ENCODE measurements at regions not wholly inside any gene's neighbourhood (a gene's known extent, or its start where the extent isn't known, plus 50 kb on each side); places are given as distances from the start of the nearest gene placed in this dataset.
"Not testable (repeated sequence)": the region's sequence is repeated elsewhere in the genome, so short reads cannot be mapped to it uniquely, and the experiment has no call there.

DNA sequence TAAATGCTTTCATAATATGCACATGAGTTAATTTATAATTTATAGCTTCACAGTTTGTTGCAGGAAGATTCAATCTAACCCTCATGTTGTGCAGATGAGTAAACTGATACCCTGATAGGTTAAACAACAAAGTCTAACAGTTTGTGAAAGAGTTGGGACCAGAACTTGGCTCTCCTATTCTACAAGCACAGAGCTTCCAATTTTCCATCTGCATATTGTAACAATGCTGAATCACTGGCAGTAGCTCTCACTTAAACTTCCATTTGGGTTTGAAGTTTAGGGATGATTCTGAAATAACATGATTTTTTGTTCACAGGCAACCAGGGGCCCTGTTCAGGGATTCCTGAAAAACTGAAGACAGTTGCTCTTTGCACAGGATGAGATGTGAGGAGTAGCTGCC, 179.3 kb downstream of the XPNPEP1 start:
- no peak overlapping the region for H3K27ac Mint-ChIP-seq
- no peaks in the 10 kb centered on the region for H3K4me1 Mint-ChIP-seq
- H3K36me3 Mint-ChIP-seq = no peaks in the 10 kb centered on the region
- peaks cover 4 to 6% (median 4%) of the 10 kb centered on the region in 3 donors for H3K27me3 Mint-ChIP-seq (ENCODE audit: low read depth in 3 of 3)
- no peak overlapping the region for H3K4me3 Mint-ChIP-seq
- DNase-seq = no peak
- no peaks in the 10 kb centered on the region for H3K9me3 Mint-ChIP-seq

DNA sequence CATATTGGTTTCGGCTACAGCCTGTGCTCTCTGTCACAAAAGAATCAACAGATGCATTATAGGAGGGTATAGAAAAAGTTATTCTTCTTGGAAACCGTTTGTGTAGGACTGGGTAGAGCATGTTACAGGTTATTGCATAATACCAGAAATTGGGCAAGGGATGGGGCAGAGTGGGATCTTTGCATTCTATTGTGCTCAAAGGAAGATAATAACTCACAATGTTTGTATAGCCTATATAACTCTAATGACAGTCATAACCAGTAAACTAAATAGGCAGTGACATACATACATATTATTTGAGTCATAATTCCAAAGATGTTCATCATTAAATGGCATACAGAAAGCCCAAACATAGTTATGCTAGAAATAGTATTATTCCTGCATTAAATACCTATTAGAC, 179.7 kb downstream of the XPNPEP1 start:
- Mint-ChIP-seq H3K4me1 (no peaks in the 10 kb centered on the region), H3K27me3 (ENCODE audit: low read depth in 3 of 3) (peaks cover 4 to 9% (median 4%) of the 10 kb centered on the region in 3 donors), H3K36me3 (no peaks in the 10 kb centered on the region), H3K9me3 (no peaks in the 10 kb centered on the region), H3K27ac (no peak overlapping the region), H3K4me3 (no peak overlapping the region)
- DNase-seq = no peak

DNA sequence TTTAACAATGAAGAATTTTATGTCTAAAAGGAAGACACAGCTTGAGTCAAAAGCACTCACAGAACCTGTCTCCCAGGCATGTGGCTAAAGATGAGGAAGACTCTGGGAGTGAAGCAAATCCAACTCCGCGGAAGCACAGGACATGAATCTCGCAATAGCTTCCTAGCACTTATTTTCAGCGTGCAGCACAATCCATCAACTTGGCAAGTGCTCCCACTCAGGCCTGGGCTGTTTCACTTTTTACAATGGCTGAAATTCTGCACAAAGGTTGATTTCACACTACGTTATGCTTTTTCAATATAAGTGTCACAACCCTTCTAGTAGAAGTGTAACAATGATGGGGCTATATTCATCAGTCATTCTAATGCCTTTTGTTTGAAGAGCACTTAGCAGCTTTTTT, 180.2 kb downstream of the XPNPEP1 start:
- no peaks in the 10 kb centered on the region for H3K36me3 Mint-ChIP-seq
- H3K27me3 Mint-ChIP-seq (ENCODE audit: low read depth in 3 of 3) = peaks cover 4 to 9% (median 4%) of the 10 kb centered on the region in 3 donors
- H3K27ac Mint-ChIP-seq = no peak overlapping the region
- H3K4me3 Mint-ChIP-seq = no peak overlapping the region
- DNase-seq = no peak
- H3K4me1 Mint-ChIP-seq = no peaks in the 10 kb centered on the region
- H3K9me3 Mint-ChIP-seq = no peaks in the 10 kb centered on the region

DNA sequence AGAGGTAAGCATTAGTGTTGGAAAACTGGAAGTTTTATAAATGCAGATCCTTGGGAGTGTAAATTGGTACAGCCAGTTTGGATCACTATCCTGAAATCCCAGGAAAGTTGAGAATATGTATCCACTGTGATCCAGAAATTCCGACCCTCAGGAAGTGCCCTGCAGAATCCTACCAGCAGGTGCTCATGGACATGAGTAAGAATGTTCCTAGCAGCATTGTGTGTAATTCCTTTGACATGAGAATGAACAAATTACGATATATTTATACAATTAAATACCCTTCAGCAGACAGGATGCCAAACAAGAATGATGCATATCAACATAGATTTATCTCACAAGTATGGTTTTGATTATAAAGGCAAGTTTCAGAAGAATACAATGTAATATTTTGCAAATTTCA, 181.6 kb downstream of the XPNPEP1 start:
- Mint-ChIP-seq H3K4me1 (no peaks in the 10 kb centered on the region), H3K27me3 (ENCODE audit: low read depth in 3 of 3) (peaks cover 4 to 8% (median 4%) of the 10 kb centered on the region in 3 donors), H3K27ac (no peak overlapping the region), H3K9me3 (no peaks in the 10 kb centered on the region), H3K4me3 (no peak overlapping the region), H3K36me3 (no peaks in the 10 kb centered on the region)
- DNase-seq = no peak

DNA sequence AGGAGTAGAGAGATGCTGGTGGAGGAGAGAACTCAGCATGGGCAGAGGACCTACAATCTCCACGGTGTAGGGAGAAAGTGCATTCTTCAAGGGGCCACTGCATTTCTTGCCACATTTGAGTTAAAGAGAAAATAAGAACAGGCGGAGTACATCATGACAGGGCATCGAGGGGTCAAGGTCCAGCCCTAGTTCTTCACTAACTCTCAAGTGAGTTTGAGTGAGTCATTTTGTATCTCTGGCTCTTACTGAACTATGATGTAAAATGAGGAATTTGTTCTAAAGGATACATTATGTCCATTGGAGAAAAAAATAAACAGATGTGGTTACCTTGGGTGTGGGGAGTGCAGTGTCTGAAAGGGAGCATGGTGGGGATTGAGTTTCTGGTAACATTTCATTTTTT, 182.9 kb downstream of the XPNPEP1 start:
- Mint-ChIP-seq H3K4me3 (no peak overlapping the region), H3K27ac (no peak overlapping the region), H3K9me3 (no peaks in the 10 kb centered on the region), H3K27me3 (ENCODE audit: low read depth in 3 of 3) (peaks cover 2 to 8% (median 4%) of the 10 kb centered on the region in 3 donors), H3K4me1 (no peaks in the 10 kb centered on the region), H3K36me3 (no peaks in the 10 kb centered on the region)
- DNase-seq = no peak

DNA sequence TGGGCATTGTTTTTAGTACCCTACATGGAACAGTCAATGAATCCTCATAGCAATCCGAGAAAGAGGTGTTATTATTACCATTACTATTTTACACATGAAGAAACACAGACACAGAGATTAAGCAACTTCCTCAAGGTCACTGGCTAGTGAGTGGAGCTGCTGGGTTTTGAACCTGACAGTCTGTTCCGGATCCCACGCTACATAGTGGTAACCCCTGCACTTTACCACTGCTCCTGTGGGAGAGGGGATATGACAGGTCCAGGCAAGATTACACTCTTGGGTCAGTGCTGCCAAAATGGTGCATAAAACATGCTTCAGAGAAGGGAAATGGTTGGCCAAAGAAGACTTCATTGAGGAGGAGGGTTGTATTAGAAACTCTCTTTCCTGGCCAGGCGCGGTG, 185.7 kb downstream of the XPNPEP1 start:
- no peaks in the 10 kb centered on the region for H3K36me3 Mint-ChIP-seq
- H3K27ac Mint-ChIP-seq = no peak overlapping the region
- no peaks in the 10 kb centered on the region for H3K4me1 Mint-ChIP-seq
- no peak for DNase-seq
- H3K27me3 Mint-ChIP-seq (ENCODE audit: low read depth in 3 of 3) = peaks cover 0 to 8% (median 4%) of the 10 kb centered on the region in 3 donors
- no peaks in the 10 kb centered on the region for H3K9me3 Mint-ChIP-seq
- no peak overlapping the region for H3K4me3 Mint-ChIP-seq

DNA sequence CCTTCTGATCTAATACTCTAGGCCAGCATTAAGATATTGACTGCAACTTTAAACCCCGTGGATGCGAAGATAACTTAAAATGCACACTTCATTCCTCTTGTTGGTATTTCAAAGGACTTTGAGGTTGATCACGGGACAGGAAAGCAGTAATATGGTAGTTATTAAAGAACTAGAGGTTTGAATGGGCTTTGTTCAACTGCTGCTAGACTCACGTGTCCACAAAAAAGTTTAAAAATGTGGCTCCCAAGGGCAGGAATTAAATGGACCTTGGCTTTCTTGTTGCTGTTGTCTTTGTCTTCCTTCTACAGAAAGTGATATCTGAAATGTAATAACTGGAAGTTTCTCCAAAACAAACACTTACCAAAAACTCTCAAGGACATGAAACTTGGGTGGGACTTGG, 186.3 kb downstream of the XPNPEP1 start:
- Mint-ChIP-seq H3K27ac (no peak overlapping the region), H3K9me3 (no peaks in the 10 kb centered on the region), H3K36me3 (no peaks in the 10 kb centered on the region), H3K27me3 (ENCODE audit: low read depth in 3 of 3) (peaks cover 0 to 7% (median 2%) of the 10 kb centered on the region in 3 donors), H3K4me3 (no peak overlapping the region), H3K4me1 (no peaks in the 10 kb centered on the region)
- DNase-seq = no peak

DNA sequence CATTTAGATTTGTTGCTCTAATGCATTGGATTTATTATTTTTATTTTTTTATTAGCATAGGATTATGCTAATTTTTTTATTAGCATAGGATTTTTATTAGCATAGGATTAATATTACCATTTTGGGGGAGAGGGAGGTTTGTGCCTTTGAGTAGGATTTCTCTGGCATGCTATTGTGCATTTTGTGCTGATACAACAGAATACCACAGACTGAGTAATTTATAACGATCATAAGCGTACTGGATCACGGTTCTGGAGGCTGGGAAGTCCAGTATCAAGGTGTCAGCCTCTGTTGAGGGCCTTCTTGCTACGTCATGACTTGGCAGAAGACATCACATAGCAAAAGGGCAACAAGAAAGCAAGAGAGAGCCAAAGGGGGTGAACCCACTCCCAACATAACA, 187.5 kb downstream of the XPNPEP1 start:
- no peak overlapping the region for H3K27ac Mint-ChIP-seq
- H3K27me3 Mint-ChIP-seq (ENCODE audit: low read depth in 3 of 3) = peaks cover 0 to 5% (median 0%) of the 10 kb centered on the region in 3 donors
- H3K36me3 Mint-ChIP-seq = no peaks in the 10 kb centered on the region
- H3K4me3 Mint-ChIP-seq = no peak overlapping the region
- H3K4me1 Mint-ChIP-seq = no peaks in the 10 kb centered on the region
- H3K9me3 Mint-ChIP-seq = no peaks in the 10 kb centered on the region
- DNase-seq = no peak

DNA sequence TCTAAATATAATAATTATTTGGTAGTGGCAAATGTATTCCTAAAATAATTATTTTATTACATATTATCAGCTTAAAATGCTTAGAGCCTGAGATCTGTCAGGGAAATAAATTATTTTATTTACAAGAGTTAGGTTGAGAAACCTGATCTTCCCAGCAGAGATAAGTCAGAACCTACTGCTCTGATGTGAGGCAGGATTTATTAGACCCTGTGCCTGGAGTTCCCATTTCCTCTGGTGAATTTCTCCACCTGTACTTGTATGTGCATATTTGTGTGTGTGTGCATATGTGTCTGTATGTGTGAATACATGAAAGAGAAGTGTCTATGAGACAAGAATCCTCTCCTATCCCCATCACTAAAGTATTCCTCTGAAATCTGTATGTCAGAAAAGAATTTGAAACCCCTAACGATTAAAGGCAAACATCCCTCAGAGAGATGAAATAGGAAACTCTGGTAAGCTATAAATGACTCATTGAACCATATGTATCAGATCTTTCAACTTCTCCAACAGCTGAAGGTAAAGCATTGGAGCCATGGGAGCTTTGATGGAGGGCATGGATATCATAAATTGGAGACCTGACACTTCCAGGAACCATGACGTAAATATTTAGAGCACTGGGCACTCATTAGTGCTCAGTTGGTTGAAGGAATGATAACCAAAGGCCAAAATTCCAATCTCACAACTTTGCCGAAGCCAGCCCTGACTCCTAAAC, 190.9 kb downstream of the XPNPEP1 start:
- peaks cover 0 to 5% (median 0%) of the 10 kb centered on the region in 3 donors for H3K27me3 Mint-ChIP-seq (ENCODE audit: low read depth in 3 of 3)
- H3K4me1 Mint-ChIP-seq = no peaks in the 10 kb centered on the region
- no peak overlapping the region for H3K27ac Mint-ChIP-seq
- no peak overlapping the region for H3K4me3 Mint-ChIP-seq
- no peaks in the 10 kb centered on the region for H3K36me3 Mint-ChIP-seq
- peaks cover 0 to 1% (median 0%) of the 10 kb centered on the region in 6 donors for H3K9me3 Mint-ChIP-seq
- no peak for DNase-seq

DNA sequence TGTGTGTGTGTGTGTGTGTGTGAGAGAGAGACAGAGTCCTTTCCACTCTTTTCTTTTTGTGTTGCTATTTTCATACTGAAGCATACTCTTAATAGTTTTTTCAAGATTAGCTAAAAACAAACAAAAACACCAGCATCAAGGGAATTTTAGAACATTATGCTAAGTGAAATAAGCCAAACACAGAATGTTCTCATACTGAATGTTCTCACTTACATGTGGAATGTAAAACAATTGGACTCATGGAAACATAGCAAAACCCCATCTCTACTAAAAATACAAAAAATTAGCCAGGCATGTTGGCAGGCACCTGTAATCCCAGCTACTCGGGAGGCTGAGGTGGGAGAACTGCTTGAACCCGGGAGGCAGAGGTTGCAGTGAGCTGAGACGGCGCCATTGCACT, 193.4 kb downstream of the XPNPEP1 start:
- H3K36me3 Mint-ChIP-seq; H3K4me1 Mint-ChIP-seq; H3K4me3 Mint-ChIP-seq; H3K27me3 Mint-ChIP-seq (ENCODE audit: low read depth in 3 of 3); H3K9me3 Mint-ChIP-seq; DNase-seq; H3K27ac Mint-ChIP-seq: not testable (repeated sequence)

DNA sequence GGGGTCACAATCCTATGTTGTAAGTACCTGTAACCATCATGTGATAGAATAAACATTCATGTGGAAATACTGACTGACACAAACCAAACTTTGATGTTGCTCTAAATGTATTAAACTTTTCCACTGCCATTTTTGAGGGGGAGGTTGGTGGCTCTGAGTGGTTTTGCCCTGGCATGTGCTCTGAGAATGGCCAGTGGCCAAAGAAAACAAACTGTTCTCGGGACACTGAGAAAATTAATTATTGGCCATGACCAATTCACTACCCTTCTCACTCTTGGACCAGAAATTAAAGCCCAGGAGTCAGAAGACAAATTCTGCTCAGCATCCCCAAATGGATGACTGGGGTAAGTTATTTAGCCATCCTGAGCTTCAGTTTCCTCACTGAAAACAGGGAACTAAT, 195.9 kb downstream of the XPNPEP1 start:
- Mint-ChIP-seq H3K4me3 (no peak overlapping the region), H3K27me3 (ENCODE audit: low read depth in 3 of 3) (peaks cover 0 to 7% (median 0%) of the 10 kb centered on the region in 3 donors), H3K9me3 (peaks cover 0 to 1% (median 0%) of the 10 kb centered on the region in 6 donors), H3K27ac (no peak overlapping the region), H3K4me1 (no peaks in the 10 kb centered on the region), H3K36me3 (no peaks in the 10 kb centered on the region)
- DNase-seq = no peak

DNA sequence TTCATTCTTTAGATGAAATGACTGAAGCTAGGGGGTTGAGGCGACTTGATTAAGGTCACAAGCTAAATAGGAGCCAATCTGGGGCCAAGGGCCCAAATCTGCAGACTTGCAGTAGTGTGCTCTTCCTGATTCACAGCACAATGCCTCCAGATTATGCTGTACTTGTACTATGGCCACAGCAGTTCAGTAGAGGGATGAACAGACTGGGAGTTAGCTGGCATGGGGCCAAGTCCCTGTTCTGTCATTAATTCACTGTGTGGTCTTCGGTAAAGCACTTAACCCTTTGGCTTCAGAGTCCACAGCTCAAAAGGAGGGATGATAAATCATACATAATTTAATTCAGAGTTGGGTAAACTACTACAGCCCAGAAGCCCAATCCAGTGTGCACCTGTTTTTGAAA, 196.8 kb downstream of the XPNPEP1 start:
- H3K9me3 Mint-ChIP-seq = peaks cover 0 to 1% (median 0%) of the 10 kb centered on the region in 6 donors

DNA sequence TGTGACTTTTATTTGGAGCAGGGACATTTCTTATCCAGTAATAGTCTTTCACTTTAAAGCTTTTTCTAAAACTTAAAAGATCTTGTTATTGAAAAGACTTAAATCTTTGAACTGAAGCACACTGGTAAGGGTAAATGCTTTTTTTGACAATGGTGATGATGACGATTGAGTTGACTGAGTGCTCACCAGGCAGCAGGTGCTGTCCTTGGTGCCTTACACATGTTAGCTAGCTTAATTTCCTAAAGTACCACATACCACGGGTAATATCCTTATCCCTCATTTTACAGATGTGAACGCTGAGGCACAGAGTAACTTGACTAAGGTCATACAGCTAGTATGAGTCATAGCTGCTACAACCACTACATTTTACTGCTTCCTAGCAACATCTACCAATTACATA, 200.0 kb downstream of the XPNPEP1 start:
- Mint-ChIP-seq H3K4me3 (no peak overlapping the region), H3K4me1 (no peaks in the 10 kb centered on the region), H3K27me3 (ENCODE audit: low read depth in 3 of 3) (peaks cover 0 to 5% (median 0%) of the 10 kb centered on the region in 3 donors), H3K9me3 (peaks cover 0 to under 1% (median 0%) of the 10 kb centered on the region in 6 donors), H3K27ac (no peak overlapping the region), H3K36me3 (no peaks in the 10 kb centered on the region)
- DNase-seq = no peak

More for the DNA sequence above, 196.8 kb downstream of the XPNPEP1 start:
- no peak for DNase-seq
- no peaks in the 10 kb centered on the region for H3K4me1 Mint-ChIP-seq
- no peak overlapping the region for H3K4me3 Mint-ChIP-seq
- H3K36me3 Mint-ChIP-seq = no peaks in the 10 kb centered on the region
- H3K27ac Mint-ChIP-seq = no peak overlapping the region
- H3K27me3 Mint-ChIP-seq (ENCODE audit: low read depth in 3 of 3) = peaks cover 0 to 7% (median 0%) of the 10 kb centered on the region in 3 donors

DNA sequence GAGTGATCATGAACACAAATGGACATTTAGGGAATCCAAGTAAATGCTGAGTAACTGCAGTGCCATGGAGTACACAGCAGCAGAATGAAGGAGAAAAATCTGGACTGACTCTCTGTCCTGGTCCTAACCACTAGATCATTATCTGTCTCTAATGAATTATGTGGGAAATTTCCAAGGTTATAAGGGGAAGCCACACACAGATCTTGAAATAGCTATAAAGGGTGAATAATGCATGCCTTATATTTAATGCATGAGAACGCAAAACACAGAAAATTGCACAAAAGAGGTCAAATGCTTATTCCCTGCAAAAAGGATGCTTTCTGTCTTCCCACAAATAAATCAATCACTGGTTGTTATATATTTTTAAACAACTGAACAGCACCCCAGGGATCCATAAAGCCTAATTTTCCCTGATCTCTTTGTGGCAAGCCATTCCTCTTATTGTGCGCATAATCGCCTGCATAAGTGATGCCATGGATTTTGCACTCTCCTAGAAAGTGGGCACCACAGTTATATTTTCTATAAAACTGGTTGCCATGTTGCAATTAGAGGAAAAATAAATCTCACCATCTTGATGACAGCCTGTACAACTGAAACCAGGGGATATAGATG, 201.8 kb downstream of the XPNPEP1 start:
- no peak for DNase-seq
- Mint-ChIP-seq H3K9me3 (no peaks in the 10 kb centered on the region), H3K27ac (no peak overlapping the region), H3K4me1 (no peaks in the 10 kb centered on the region), H3K4me3 (no peak overlapping the region), H3K36me3 (no peaks in the 10 kb centered on the region), H3K27me3 (ENCODE audit: low read depth in 3 of 3) (peaks cover 0 to 12% (median 0%) of the 10 kb centered on the region in 3 donors)
